GM23338 (cell line): ENCODE measurements at regions not wholly inside any gene's neighbourhood (a gene's known extent, or its start where the extent isn't known, plus 50 kb on each side); places are given as distances from the start of the nearest gene placed in this dataset.

Source experiments
- ATAC-seq: fragments of 200-7000 bp; cut with Tn5 transposase; 3 replicates; pipeline ENCODE4 v1.9.1; 2020
- DNase-seq: peaks from one replicate; pipeline ENCODE4 v3.0.0-alpha.2; 2015; ENCODE audit warnings: low spot score
- H2AFZ ChIP-seq: fragments of 200-600 bp; sonication (generic); 2 replicates; pipeline ENCODE4 v1.8.0; 2016; ENCODE audit warnings: antibody characterized with exemption, mild to moderate bottlenecking, moderate library complexity
- H3F3A ChIP-seq: fragments of 200-600 bp; sonication (generic); replicated peaks from 2 replicates; pipeline ENCODE4 v1.8.0; 2017; ENCODE audit warnings: antibody characterized with exemption, mixed run types, low read depth
- H3K27ac ChIP-seq: fragments of 200-600 bp; sonication (generic); 2 replicates; pipeline ENCODE4 v1.6.1; 2016; ENCODE audit warnings: low read depth
- H3K27me3 ChIP-seq: fragments of 200-600 bp; sonication (generic); 2 replicates; pipeline ENCODE4 v1.8.0; 2016; ENCODE audit warnings: mild to moderate bottlenecking, mixed run types, moderate library complexity; ENCODE audit not compliant: insufficient read depth
- H3K36me3 ChIP-seq: fragments of 200-600 bp; sonication (generic); 2 replicates; pipeline ENCODE4 v1.8.0; 2016; ENCODE audit warnings: mild to moderate bottlenecking; ENCODE audit not compliant: insufficient read depth
- H3K4me1 ChIP-seq: fragments of 200-600 bp; sonication (generic); 2 replicates; pipeline ENCODE4 v1.8.0; 2016; ENCODE audit warnings: mild to moderate bottlenecking, moderate library complexity; ENCODE audit not compliant: insufficient read depth
- H3K4me2 ChIP-seq: fragments of 200-600 bp; sonication (generic); 2 replicates; pipeline ENCODE4 v1.7.1; 2017; ENCODE audit warnings: mixed run types
- H3K4me3 ChIP-seq: fragments of 200-600 bp; sonication (generic); 2 replicates; pipeline ENCODE4 v1.6.1; 2016; ENCODE audit warnings: mixed run types
- H3K79me2 ChIP-seq: fragments of 200-600 bp; sonication (generic); replicated peaks from 2 replicates; pipeline ENCODE4 v1.8.0; 2017; ENCODE audit warnings: mild to moderate bottlenecking; ENCODE audit not compliant: insufficient read depth
- H3K9me2 ChIP-seq: fragments of 200-600 bp; sonication (generic); 2 replicates; pipeline ENCODE4 v1.8.0; 2017; ENCODE audit not compliant: insufficient read depth
- H4K20me1 ChIP-seq: fragments of 200-600 bp; sonication (generic); replicated peaks from 2 replicates; pipeline ENCODE4 v1.8.0; 2017; ENCODE audit warnings: mild to moderate bottlenecking; ENCODE audit not compliant: insufficient read depth
- H3K27ac Mint-ChIP-seq: 2 replicates; pipeline ENCODE4 v1.8.0; 2020; ENCODE audit warnings: inconsistent platforms, mild to moderate bottlenecking, moderate library complexity, mixed read lengths
- H3K27me3 Mint-ChIP-seq: 3 replicates; pipeline ENCODE4 v1.8.0; 2022; ENCODE audit warnings: low read depth, mild to moderate bottlenecking, moderate library complexity, mixed read lengths, inconsistent platforms; ENCODE audit not compliant: insufficient read depth, poor library complexity
- H3K36me3 Mint-ChIP-seq: 3 replicates; pipeline ENCODE4 v1.8.0; 2021; ENCODE audit warnings: low read depth, mild to moderate bottlenecking, inconsistent platforms, moderate library complexity, mixed read lengths
- H3K4me1 Mint-ChIP-seq: 3 replicates; pipeline ENCODE4 v1.8.0; 2020; ENCODE audit warnings: mild to moderate bottlenecking, inconsistent platforms, mixed read lengths
- H3K4me3 Mint-ChIP-seq: 3 replicates; pipeline ENCODE4 v1.8.0; 2021; ENCODE audit warnings: moderate library complexity, mild to moderate bottlenecking, inconsistent platforms, mixed read lengths
- H3K9me3 Mint-ChIP-seq: 3 replicates; pipeline ENCODE4 v1.8.0; 2020; ENCODE audit warnings: moderate library complexity, mild to moderate bottlenecking, inconsistent platforms, mixed read lengths
- CREB1 ChIP-seq: fragments of 250-450 bp; sonication (Bioruptor Pico); IDR thresholded peaks from 2 replicates; pipeline ENCODE4 v1.5.0; 2020; ENCODE audit warnings: low read depth, mild to moderate bottlenecking, moderate library complexity
- EZH2phosphoT487 ChIP-seq: fragments of 200-600 bp; sonication (generic); IDR thresholded peaks from one replicate; pipeline ENCODE4 v1.8.1; 2018; ENCODE audit warnings: antibody characterized with exemption; ENCODE audit not compliant: unreplicated experiment
- JUNB ChIP-seq: IDR thresholded peaks from one replicate; pipeline ENCODE4 v1.6.1; 2016; ENCODE audit warnings: antibody characterized with exemption; ENCODE audit not compliant: unreplicated experiment
- NANOG ChIP-seq: IDR thresholded peaks from 2 replicates; pipeline ENCODE4 v1.6.1; 2016; ENCODE audit warnings: antibody characterized with exemption, borderline replicate concordance
- POLR2AphosphoS5 ChIP-seq: IDR thresholded peaks from 2 replicates; pipeline ENCODE4 v1.6.1; 2016; ENCODE audit warnings: antibody characterized with exemption, low read depth
- STAT1 ChIP-seq: IDR thresholded peaks from one replicate; pipeline ENCODE4 v1.6.1; 2016; ENCODE audit warnings: antibody characterized with exemption; ENCODE audit not compliant: unreplicated experiment
- ZNF114 ChIP-seq: fragments of 250-450 bp; sonication (Bioruptor Pico); IDR thresholded peaks from 2 replicates; pipeline ENCODE4 v1.5.0; 2020; ENCODE audit warnings: mild to moderate bottlenecking, moderate library complexity
- ZNF331 ChIP-seq: fragments of 250-450 bp; sonication (Bioruptor Pico); IDR thresholded peaks from 2 replicates; pipeline ENCODE4 v1.5.0; 2020; ENCODE audit warnings: low read depth, mild to moderate bottlenecking, moderate library complexity
- TF ChIP-seq, protein P1 (sequence below): IDR thresholded peaks from 2 replicates; pipeline ENCODE4 v1.6.1; 2016; ENCODE audit warnings: antibody characterized with exemption
- TF ChIP-seq, protein P2 (sequence below): IDR thresholded peaks from one replicate; pipeline ENCODE4 v1.6.1; 2018; ENCODE audit warnings: antibody characterized with exemption; ENCODE audit not compliant: unreplicated experiment
- TF ChIP-seq, protein P3 (sequence below), 2 experiments: fragments of 200-600 bp in 1 of 2; sonication (generic) in 1 of 2; conservative IDR thresholded peaks; 2 replicates each; pipeline versions ENCODE4 v1.5.1 to v1.6.1; 2016 to 2017; ENCODE audit warnings: antibody characterized with exemption in 2 of 2, low read depth in 2 of 2, mild to moderate bottlenecking in 2 of 2, moderate library complexity in 1 of 2
- TF ChIP-seq, protein P4 (sequence below): fragments of 250-450 bp; sonication (Bioruptor Pico); IDR thresholded peaks from 2 replicates; pipeline ENCODE4 v1.5.0; 2020; ENCODE audit warnings: mild to moderate bottlenecking, moderate library complexity

DNA sequence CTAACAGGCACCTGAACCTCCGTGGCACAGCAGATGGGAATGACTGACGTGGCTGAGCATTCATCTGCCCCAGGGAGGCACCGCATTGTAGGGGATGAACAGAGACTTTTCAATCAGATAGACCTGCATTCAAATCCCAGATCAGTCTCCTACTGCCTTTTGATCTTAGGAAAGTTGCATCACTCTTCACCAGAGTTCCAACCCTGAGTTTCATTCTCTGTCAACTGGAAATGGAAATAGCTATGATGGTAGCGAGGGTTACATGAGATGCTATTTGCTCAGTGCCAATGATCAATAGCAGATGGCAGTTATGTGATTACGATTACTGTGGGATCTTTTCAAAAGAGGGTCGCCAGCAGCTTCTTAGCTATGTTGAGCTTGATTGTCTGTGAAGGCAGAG is 189.3 kb upstream of the RFC3 start (continued):
- TF ChIP-seq, protein P1, sequence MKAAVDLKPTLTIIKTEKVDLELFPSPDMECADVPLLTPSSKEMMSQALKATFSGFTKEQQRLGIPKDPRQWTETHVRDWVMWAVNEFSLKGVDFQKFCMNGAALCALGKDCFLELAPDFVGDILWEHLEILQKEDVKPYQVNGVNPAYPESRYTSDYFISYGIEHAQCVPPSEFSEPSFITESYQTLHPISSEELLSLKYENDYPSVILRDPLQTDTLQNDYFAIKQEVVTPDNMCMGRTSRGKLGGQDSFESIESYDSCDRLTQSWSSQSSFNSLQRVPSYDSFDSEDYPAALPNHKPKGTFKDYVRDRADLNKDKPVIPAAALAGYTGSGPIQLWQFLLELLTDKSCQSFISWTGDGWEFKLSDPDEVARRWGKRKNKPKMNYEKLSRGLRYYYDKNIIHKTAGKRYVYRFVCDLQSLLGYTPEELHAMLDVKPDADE = no peak
- TF ChIP-seq EZH2phosphoT487 (no peak), ZNF114 (CRISPR knock-in tag) (no peak)

DNA sequence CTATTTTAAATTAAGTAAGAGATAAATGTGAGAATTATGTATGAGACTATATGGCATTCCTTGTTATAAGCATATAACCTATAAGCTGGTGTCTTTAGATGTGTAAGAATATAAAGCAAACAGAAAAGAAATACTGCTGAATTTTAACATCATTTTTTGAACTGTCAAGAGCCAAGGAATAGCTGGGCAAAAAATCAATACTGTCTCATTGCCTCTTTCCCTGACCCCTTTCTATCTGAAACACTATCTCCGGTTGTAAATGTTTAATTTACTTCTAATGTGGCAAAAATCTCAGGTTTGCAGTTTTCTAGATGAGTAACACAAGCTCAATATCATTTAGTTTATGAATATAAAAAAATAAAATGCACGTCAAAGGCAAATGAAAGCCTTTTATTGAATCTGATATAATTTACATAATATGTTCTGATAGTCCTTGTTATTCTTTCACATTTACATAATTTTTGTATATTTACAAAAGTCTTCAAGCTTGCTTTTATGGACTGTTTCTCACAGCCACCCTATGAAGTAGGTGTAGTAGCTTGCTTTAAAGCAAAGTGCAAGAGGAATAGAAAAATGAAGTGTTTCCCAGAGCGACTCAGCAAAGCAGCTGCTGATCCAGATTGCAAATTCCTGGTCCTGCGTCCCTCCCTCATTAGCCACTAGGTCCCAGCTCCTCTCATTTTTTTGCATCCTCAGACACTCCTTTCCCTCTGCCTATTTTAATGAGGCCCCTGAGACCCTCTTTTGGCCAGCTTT is 188.2 kb upstream of the RFC3 start:
- Histone ChIP-seq H3K4me3 (no peak overlapping the region), H3K27me3 (no peaks in the 10 kb centered on the region), H3K27ac (no peak overlapping the region), H3K79me2 (no peaks in the 10 kb centered on the region), H3K4me2 (no peak overlapping the region), H4K20me1 (no peaks in the 10 kb centered on the region), H3K36me3 (no peaks in the 10 kb centered on the region), H2AFZ (peak overlapping the region; percentile 91), H3K4me1 (no peaks in the 10 kb centered on the region; the same call in 1 of the 2 replicates), H3F3A (no peaks in the 10 kb centered on the region), H3K9me2 (no peaks in the 10 kb centered on the region; the same call in 1 of the 2 replicates)
- Mint-ChIP-seq H3K27me3 (no peaks in the 10 kb centered on the region), H3K9me3 (no peaks in the 10 kb centered on the region), H3K4me3 (no peak overlapping the region), H3K4me1 (peaks cover 3% of the 10 kb centered on the region; the same call in 2 of the 3 replicates), H3K36me3 (no peaks in the 10 kb centered on the region), H3K27ac (no peak overlapping the region)
- no peak; the same call in 2 of the 3 replicates for ATAC-seq
- peak; percentile 31 for DNase-seq
- TF ChIP-seq JUNB = no peak
- TF ChIP-seq STAT1 = no peak
- TF ChIP-seq EZH2phosphoT487 = no peak
- no peak for TF ChIP-seq POLR2AphosphoS5
- TF ChIP-seq ZNF331 (CRISPR knock-in tag) = no peak
- TF ChIP-seq, protein P2, sequence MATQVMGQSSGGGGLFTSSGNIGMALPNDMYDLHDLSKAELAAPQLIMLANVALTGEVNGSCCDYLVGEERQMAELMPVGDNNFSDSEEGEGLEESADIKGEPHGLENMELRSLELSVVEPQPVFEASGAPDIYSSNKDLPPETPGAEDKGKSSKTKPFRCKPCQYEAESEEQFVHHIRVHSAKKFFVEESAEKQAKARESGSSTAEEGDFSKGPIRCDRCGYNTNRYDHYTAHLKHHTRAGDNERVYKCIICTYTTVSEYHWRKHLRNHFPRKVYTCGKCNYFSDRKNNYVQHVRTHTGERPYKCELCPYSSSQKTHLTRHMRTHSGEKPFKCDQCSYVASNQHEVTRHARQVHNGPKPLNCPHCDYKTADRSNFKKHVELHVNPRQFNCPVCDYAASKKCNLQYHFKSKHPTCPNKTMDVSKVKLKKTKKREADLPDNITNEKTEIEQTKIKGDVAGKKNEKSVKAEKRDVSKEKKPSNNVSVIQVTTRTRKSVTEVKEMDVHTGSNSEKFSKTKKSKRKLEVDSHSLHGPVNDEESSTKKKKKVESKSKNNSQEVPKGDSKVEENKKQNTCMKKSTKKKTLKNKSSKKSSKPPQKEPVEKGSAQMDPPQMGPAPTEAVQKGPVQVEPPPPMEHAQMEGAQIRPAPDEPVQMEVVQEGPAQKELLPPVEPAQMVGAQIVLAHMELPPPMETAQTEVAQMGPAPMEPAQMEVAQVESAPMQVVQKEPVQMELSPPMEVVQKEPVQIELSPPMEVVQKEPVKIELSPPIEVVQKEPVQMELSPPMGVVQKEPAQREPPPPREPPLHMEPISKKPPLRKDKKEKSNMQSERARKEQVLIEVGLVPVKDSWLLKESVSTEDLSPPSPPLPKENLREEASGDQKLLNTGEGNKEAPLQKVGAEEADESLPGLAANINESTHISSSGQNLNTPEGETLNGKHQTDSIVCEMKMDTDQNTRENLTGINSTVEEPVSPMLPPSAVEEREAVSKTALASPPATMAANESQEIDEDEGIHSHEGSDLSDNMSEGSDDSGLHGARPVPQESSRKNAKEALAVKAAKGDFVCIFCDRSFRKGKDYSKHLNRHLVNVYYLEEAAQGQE = no peak
- TF ChIP-seq, protein P3, sequence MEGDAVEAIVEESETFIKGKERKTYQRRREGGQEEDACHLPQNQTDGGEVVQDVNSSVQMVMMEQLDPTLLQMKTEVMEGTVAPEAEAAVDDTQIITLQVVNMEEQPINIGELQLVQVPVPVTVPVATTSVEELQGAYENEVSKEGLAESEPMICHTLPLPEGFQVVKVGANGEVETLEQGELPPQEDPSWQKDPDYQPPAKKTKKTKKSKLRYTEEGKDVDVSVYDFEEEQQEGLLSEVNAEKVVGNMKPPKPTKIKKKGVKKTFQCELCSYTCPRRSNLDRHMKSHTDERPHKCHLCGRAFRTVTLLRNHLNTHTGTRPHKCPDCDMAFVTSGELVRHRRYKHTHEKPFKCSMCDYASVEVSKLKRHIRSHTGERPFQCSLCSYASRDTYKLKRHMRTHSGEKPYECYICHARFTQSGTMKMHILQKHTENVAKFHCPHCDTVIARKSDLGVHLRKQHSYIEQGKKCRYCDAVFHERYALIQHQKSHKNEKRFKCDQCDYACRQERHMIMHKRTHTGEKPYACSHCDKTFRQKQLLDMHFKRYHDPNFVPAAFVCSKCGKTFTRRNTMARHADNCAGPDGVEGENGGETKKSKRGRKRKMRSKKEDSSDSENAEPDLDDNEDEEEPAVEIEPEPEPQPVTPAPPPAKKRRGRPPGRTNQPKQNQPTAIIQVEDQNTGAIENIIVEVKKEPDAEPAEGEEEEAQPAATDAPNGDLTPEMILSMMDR (conservative IDR thresholded peaks at IDR 0.05; ENCODE audit: low read depth in 2 of 2) = no peak
- no peak for TF ChIP-seq NANOG
- TF ChIP-seq CREB1 (CRISPR knock-in tag) = no peak
- TF ChIP-seq, protein P4, sequence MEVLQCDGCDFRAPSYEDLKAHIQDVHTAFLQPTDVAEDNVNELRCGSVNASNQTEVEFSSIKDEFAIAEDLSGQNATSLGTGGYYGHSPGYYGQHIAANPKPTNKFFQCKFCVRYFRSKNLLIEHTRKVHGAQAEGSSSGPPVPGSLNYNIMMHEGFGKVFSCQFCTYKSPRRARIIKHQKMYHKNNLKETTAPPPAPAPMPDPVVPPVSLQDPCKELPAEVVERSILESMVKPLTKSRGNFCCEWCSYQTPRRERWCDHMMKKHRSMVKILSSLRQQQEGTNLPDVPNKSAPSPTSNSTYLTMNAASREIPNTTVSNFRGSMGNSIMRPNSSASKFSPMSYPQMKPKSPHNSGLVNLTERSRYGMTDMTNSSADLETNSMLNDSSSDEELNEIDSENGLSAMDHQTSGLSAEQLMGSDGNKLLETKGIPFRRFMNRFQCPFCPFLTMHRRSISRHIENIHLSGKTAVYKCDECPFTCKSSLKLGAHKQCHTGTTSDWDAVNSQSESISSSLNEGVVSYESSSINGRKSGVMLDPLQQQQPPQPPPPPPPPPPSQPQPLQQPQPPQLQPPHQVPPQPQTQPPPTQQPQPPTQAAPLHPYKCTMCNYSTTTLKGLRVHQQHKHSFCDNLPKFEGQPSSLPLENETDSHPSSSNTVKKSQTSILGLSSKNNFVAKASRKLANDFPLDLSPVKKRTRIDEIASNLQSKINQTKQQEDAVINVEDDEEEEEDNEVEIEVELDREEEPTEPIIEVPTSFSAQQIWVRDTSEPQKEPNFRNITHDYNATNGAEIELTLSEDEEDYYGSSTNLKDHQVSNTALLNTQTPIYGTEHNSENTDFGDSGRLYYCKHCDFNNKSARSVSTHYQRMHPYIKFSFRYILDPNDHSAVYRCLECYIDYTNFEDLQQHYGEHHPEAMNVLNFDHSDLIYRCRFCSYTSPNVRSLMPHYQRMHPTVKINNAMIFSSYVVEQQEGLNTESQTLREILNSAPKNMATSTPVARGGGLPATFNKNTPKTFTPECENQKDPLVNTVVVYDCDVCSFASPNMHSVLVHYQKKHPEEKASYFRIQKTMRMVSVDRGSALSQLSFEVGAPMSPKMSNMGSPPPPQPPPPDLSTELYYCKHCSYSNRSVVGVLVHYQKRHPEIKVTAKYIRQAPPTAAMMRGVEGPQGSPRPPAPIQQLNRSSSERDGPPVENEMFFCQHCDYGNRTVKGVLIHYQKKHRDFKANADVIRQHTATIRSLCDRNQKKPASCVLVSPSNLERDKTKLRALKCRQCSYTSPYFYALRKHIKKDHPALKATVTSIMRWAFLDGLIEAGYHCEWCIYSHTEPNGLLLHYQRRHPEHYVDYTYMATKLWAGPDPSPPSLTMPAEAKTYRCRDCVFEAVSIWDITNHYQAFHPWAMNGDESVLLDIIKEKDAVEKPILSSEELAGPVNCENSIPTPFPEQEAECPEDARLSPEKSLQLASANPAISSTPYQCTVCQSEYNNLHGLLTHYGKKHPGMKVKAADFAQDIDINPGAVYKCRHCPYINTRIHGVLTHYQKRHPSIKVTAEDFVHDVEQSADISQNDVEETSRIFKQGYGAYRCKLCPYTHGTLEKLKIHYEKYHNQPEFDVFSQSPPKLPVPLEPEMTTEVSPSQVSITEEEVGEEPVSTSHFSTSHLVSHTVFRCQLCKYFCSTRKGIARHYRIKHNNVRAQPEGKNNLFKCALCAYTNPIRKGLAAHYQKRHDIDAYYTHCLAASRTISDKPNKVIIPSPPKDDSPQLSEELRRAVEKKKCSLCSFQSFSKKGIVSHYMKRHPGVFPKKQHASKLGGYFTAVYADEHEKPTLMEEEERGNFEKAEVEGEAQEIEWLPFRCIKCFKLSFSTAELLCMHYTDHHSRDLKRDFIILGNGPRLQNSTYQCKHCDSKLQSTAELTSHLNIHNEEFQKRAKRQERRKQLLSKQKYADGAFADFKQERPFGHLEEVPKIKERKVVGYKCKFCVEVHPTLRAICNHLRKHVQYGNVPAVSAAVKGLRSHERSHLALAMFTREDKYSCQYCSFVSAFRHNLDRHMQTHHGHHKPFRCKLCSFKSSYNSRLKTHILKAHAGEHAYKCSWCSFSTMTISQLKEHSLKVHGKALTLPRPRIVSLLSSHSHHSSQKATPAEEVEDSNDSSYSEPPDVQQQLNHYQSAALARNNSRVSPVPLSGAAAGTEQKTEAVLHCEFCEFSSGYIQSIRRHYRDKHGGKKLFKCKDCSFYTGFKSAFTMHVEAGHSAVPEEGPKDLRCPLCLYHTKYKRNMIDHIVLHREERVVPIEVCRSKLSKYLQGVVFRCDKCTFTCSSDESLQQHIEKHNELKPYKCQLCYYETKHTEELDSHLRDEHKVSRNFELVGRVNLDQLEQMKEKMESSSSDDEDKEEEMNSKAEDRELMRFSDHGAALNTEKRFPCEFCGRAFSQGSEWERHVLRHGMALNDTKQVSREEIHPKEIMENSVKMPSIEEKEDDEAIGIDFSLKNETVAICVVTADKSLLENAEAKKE (CRISPR knock-in tag) = no peak
